HG02571 (cell line): ENCODE measurements at regions not wholly inside any gene's neighbourhood (a gene's known extent, or its start where the extent isn't known, plus 50 kb on each side); places are given as distances from the start of the nearest gene placed in this dataset.

Source experiments
- ATAC-seq: cut with Tn5 transposase; IDR thresholded peaks from one replicate; pipeline ENCODE4 v1.9.1; 2021; ENCODE audit warnings: mild to moderate bottlenecking, moderate library complexity; ENCODE audit not compliant: unreplicated experiment

GRCh38 chr18:43481069-43481468 lies 203.8 kb upstream of the SYT4 start:
- ATAC-seq, result no peak

DNA sequence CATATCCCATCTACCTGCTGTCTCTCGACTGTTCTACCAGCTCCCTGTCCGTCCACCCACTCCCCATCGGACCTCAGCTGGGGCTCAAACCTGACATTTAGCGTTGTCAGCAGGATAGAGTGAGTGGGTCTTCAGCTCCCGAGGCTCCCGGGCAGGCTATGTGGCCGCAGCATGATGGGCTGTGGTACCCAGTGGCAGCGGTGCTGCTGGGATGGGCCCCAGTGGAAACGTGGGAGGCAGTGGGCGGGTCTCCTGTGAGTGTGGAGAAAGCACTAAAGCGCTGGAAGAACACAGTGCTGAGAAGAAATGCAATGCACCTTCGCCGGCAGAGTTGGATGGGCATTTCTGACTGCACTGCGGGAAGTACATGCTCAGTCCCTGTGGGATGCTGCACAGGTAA lies 204.8 kb upstream of the SYT4 start:
- ATAC-seq, result no peak

GRCh38 chr18:43482600-43482999 lies 205.3 kb upstream of the SYT4 start:
- ATAC-seq, result no peak

DNA sequence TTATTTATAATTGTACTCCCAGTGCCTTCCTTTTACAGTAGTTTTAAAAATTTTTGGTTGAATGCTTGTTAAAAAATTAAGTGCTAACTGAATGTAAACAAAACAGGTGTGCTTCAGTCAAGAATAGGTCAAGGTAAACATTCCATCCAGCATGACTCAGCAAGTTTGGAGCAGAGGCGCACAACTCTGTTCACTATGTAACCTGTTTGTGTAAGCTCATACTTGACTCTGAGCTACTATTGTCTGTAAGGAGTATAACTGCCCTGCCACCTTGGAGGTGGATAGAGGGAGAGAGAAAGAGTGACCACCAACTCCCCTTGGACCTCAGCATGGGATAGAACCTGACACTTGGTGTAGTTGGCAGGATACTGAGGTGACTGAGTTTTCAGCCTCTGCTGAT lies 207.4 kb upstream of the SYT4 start:
- ATAC-seq, result no peak

DNA sequence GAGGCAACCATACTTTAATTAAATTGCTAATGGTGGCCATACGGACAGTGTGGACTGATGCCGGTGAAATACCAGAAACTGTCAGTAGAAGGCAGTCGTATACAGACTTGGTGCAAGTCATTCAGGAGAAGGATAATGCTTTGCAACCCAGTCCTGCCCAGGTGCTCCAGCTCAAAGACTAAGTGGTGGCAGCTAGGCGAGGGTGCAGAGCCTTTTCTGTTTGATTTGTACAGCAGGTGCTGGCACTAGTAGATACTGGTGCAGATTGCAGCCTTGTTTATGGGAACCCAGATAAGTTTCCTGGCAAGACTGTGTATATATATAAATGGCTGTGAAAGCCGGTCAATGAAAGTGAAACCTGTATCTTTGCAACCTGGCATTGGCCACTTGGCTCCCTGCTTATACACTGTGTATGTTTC lies 208.3 kb upstream of the SYT4 start:
- no peak for ATAC-seq

DNA sequence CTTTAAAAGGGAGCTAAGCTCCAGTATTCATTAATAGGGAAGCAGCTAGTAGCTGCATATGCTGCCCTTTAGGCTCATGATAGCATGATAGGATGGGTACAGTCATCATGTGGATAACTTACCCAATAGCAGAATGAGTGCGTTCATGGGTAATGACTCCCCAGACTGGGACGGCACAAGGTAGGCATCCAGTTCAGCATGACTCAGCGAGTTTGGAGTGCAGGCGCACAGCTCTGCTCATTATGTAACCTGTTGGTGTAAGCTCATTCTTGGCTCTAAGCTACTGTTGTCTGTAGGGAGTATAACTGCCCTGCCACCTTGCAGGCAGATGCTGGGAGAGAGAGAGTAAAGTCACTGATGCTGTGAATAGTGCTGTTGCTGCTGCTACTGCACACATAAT lies 209.2 kb upstream of the SYT4 start:
- no peak for ATAC-seq

- no peak for ATAC-seq
Observed at GRCh38 chr18:43501099-43501498, 223.8 kb upstream of the SYT4 start.

GRCh38 chr18:43506935-43507334 lies 229.6 kb upstream of the SYT4 start:
- no peak for ATAC-seq

DNA sequence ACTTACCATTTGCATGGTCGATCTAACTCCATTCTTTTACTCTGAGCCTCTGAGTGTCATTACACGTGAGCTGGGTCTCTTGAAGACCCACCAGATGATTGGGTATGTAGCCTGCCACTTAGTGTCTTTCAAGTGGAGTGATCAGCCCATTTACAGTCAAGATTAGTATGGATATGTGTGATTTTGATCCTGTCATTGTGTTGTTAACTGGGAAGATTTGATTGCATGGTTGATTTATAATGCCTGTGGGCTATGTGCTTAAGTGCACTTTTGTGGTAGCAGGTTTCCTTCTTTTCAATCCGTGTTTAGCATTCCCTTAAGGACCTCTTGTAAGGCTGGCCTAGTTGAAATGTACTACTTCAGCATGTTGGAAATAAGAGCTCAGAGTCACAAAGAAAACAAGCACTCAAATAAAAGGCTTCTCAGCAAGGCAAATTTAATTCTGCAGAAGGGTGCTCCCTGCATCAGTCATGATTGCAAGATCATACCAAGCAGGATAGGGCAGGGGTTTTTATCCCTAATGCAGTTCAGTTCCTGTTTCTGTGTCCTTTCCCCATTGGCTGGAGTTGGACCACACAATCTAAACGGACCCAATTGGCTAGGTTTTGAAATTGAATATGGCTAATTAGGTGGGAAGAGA lies 230.7 kb upstream of the SYT4 start:
- ATAC-seq, result no peak

DNA sequence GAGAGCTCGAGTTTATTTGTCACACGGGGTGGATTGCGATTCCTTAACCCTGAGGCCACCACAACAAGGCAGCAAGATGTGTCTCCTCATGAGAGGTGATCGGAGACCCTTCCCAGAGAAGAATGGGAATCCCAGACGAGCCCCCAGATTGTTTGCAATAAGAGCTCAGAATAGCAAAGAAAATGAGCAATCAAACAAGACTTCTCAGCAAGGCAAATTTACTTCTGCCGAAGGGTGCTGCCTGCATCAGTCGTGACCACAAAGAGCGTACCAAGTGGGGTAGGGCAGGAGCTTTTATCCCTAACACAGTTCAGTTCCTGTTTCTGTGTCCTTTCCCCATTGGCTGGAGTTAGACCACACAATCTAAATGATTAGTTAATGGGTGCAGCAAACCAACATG lies 237.5 kb upstream of the SYT4 start:
- ATAC-seq, result no peak

DNA sequence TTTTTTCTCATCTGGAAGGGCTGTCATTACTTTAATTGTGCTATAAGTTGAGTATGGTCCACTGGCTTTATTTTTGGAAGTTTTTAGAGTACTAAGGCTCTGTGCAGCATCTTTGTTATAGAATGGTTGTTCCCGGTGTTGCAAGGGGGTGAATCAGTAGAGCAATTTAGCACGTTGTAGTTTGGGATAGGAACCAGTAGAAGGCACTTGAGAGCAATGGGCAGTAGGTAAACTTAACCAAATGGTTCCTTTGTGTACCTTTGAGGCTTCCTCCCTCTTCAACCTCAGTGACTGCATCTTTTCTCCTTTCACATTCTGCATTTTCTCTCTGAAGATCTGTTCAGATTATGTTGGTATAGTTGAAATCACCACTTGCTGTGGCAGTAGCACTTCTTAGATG lies 238.2 kb upstream of the SYT4 start:
- no peak for ATAC-seq

GRCh38 chr18:43524260-43524659 lies 247.0 kb upstream of the SYT4 start:
- ATAC-seq, result no peak

- no peak for ATAC-seq
Observed at GRCh38 chr18:43525169-43525568, 247.9 kb upstream of the SYT4 start.

- ATAC-seq, result no peak
Observed at GRCh38 chr18:43526426-43527145, 249.3 kb upstream of the SYT4 start.

DNA sequence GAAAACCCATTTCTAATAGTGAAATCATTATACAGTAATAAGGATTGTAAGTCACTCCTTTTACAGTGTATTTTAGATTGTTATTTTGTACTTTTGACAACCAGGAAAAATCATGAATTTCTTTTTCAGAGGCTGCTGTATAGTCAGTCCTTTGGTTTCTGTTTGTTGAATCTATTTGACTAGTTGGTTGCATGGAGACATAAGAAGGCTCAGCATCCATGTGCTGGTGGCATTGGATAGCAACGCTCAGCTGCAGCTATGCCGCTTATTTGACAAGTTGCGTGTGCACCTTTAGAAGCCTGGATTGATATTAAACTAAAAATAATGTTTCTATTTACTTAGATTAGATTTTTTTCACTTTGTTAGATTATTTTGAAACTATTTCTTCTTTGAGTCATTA lies 254.1 kb upstream of the SYT4 start:
- no peak for ATAC-seq

- ATAC-seq, result no peak
Observed at GRCh38 chr18:43533371-43533770, 256.1 kb upstream of the SYT4 start.

DNA sequence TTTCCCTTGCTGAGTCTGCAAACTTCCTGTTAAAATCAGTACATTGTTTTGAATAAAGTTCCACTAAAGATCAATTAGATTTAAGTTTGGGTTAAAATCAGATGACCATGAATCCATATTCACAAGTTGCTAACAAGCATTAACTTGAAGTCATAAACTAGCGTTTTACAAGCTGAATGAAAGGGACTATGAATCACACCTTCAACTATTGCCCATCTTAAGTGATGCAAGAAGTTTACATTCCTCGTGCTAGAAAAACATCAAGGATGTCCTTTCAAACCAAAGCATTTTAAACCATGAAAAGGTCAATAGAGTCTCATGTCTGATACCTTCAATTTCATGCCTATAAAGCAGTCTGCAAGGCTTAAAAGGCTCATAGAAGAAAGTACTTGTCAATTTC lies 257.2 kb upstream of the SYT4 start:
- ATAC-seq, result no peak

DNA sequence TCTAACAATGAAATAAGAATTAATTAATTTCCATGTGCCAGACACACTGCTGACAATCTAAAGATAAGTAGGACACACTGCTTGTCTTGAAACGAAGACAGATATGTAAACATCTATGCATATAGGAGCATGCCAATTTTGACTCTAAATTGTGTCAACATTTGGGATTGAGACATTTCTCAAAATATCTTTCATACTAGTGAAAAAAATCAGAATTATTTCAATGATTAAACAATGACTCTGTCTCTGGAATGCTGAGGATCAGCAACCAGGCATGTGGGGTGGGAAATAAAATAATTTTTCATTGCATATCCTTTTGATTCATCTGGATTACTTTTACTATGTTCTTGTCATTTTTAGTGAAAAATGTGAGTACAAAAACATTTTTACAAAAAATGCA lies 262.6 kb upstream of the SYT4 start:
- no peak for ATAC-seq

DNA sequence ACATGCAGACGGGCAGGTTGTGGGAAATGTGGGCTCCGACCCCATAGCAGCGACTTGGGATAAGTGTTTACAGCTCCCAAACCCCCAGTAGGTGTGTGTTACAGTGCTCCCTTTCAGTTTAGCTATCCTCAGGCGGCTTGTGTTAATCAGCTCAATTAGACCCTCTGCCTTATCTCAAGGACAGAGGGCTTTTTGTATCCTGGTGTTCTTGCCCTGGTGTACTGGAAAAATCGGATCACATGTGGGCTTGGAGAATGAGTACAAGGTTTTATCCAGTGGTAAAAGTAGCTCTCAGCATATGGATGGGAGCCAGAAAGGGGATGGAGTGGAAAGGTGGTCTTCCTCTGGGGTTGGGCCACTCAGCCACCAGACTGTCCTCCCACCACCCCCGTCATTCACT lies 264.7 kb upstream of the SYT4 start:
- ATAC-seq, result no peak

DNA sequence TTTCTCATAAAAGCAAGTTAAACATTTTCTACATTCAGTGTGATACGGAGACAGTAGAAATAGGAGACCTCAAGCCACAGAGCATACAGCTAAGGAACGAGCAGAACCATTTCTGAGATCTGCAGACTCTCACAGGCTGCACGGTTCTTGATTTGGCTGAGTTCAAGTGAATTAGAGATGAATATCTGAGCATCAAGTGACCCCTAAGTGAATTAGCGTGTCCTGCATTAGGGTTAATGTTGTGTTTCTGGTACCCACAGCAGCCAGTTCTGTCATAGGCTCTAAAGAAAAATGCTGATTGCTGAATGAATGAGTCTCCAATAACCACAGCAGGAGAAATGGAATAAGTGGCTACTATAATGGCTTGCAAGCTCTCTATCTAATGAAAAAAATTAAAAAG lies 265.9 kb upstream of the SYT4 start:
- no peak for ATAC-seq

DNA sequence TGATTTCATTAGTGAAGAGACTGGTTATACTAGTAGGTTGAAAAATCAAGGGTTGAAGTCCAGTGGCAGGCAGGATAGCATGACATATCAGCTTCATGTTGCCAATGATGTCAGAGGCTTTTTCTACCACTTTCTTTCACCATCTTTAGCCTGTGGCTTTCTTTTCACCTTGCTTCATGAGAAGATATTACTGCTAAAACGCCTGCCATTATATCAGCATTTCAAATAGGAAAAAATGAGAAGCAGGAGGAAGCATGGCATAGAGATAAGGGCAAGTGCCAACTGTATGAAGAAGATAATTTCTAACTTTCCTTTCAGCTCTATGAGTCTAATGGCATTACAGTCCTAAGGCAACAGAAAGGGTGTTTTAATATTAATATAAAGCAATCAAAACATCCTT lies 270.2 kb upstream of the SYT4 start:
- ATAC-seq, result no peak

- no peak for ATAC-seq
Observed at GRCh38 chr18:43559507-43559906, 282.2 kb upstream of the SYT4 start.

DNA sequence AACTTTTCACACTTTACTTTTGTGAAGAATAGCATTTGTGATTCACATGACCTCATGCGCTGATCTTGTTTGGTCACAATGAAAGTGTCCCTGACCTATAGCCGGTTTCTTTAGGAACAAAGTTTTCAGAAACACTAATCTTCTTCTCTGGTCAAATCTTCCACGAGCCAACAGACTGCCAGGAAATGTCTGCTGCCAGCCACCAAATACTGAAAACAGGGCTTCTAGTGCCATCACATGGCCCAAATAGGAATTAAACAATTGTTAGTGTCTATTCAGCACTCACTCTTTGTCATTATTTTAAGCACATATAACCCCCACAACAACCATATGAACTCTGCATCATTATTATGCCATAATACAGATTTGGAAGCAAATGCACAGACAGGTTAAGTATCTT lies 286.5 kb upstream of the SYT4 start:
- ATAC-seq, result no peak
